BJ (cell line): ENCODE measurements at regions not wholly inside any gene's neighbourhood (a gene's known extent, or its start where the extent isn't known, plus 50 kb on each side); places are given as distances from the start of the nearest gene placed in this dataset.
"Not testable (repeated sequence)": the region's sequence is repeated elsewhere in the genome, so short reads cannot be mapped to it uniquely, and the experiment has no call there.

ENCODE experiments used
- CTCF ChIA-PET: fragments of 350-600 bp; formaldehyde crosslinking; extraction: SDS; loops from one replicate; lab custom pipeline; 2021; ENCODE audit warnings: antibody characterized with exemption, inconsistent platforms; lab: Yijun Ruan, JAX
- POLR2A ChIA-PET: fragments of 300-600 bp; sonication (Branson Sonifier 250); formaldehyde crosslinking; extraction: SDS; loops from one replicate; lab custom pipeline; 2021; ENCODE audit warnings: antibody characterized with exemption; lab: Charles Lee
- DNase-seq: peaks from one replicate; pipeline ENCODE4 v3.0.0-alpha.2; 2011; ENCODE audit warnings: low read depth
- H3K27me3 ChIP-seq: 2 replicates; pipeline ENCODE4 v1.6.0; 2011; ENCODE audit warnings: low read length; ENCODE audit not compliant: control insufficient read depth, insufficient read depth
- H3K36me3 ChIP-seq: 2 replicates; pipeline ENCODE4 v1.5.1; 2011; ENCODE audit warnings: low read length; ENCODE audit not compliant: control insufficient read depth, insufficient read depth
- H3K4me3 ChIP-seq: 2 replicates; pipeline ENCODE4 v1.5.1; 2011; ENCODE audit warnings: low read depth, mild to moderate bottlenecking, control low read depth, low read length
- TF ChIP-seq, protein P1 (sequence below): IDR thresholded peaks from 2 replicates; pipeline ENCODE4 v1.5.1; 2011; ENCODE audit warnings: low read depth, mild to moderate bottlenecking, control low read depth, inconsistent platforms, low read length, moderate library complexity; ENCODE audit not compliant: insufficient read depth

DNA sequence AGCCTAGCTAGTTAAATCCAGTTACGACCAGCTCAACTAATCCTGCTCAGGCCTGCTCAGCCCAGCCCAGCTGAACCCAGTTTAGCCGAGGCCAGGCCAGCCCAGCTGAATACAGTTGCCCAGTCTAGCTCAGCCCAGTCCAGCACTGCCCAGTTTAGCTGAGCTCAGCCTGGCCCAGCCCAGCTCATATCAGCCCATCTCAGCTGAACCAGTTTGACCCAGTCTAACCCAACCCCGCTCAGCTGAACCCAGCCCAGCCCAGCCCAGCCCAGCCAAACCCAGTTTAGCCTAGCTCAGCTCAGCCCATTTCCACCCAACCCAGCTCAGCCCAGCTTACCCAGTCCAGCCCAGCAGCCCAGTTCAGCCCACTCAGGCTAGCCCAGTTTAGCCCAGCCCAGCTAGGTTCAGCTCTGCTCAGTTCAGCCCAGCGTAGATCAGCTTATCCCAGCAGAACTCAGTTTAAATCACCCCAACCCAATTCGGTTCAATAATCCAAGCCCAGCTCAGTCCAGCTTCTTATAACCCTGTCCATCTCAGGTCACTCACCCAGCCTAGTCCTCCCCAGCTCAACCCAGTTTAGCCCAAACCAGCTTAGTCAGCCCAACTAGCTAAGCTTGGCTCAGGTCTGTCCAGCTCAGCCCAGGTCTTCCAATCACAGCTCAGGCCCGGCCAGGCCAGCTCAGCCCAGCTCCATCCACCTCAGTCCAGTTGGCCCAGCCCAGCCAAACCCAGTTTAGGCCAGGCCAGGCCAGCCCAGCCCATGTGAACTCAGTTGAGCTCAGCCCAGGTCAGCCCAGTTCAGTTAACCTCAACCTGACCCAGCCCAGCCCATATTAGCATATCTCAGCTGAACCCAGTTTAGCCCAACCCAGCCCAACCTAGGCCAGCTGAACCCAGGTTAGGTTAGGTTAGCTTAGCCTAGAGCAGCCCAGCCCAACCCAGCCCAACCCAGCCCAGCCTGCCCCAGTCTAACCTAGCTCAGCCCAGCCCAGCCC lies 76.7 kb downstream of the TMEM121 start:
- TF ChIP-seq, protein P1, sequence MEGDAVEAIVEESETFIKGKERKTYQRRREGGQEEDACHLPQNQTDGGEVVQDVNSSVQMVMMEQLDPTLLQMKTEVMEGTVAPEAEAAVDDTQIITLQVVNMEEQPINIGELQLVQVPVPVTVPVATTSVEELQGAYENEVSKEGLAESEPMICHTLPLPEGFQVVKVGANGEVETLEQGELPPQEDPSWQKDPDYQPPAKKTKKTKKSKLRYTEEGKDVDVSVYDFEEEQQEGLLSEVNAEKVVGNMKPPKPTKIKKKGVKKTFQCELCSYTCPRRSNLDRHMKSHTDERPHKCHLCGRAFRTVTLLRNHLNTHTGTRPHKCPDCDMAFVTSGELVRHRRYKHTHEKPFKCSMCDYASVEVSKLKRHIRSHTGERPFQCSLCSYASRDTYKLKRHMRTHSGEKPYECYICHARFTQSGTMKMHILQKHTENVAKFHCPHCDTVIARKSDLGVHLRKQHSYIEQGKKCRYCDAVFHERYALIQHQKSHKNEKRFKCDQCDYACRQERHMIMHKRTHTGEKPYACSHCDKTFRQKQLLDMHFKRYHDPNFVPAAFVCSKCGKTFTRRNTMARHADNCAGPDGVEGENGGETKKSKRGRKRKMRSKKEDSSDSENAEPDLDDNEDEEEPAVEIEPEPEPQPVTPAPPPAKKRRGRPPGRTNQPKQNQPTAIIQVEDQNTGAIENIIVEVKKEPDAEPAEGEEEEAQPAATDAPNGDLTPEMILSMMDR, result no peak
- no peak overlapping the region for H3K4me3 ChIP-seq
- no peaks in the 10 kb centered on the region for H3K27me3 ChIP-seq
- no peaks in the 10 kb centered on the region for H3K36me3 ChIP-seq
- ChIA-PET POLR2A (no interaction called here), CTCF (no interaction called here)
- DNase-seq, result no peak

GRCh38 chr14:105604531-105605463 lies 78.4 kb downstream of the TMEM121 start:
- H3K36me3 ChIP-seq, H3K4me3 ChIP-seq, POLR2A ChIA-PET, DNase-seq, CTCF ChIA-PET, H3K27me3 ChIP-seq: not testable (repeated sequence)

GRCh38 chr14:105605464-105606304 lies 79.3 kb downstream of the TMEM121 start:
- DNase-seq, result no peak
- CTCF ChIA-PET, result no interaction called here
- Histone ChIP-seq H3K36me3 (no peaks in the 10 kb centered on the region), H3K27me3 (no peaks in the 10 kb centered on the region), H3K4me3 (no peak overlapping the region)
- TF ChIP-seq, protein P1, result no peak
- POLR2A ChIA-PET, result no interaction called here

- H3K27me3 ChIP-seq, DNase-seq, H3K4me3 ChIP-seq, H3K36me3 ChIP-seq, POLR2A ChIA-PET, CTCF ChIA-PET: not testable (repeated sequence)
These were observed 80.1 kb downstream of the TMEM121 start for GRCh38 chr14:105606305-105606975.

DNA sequence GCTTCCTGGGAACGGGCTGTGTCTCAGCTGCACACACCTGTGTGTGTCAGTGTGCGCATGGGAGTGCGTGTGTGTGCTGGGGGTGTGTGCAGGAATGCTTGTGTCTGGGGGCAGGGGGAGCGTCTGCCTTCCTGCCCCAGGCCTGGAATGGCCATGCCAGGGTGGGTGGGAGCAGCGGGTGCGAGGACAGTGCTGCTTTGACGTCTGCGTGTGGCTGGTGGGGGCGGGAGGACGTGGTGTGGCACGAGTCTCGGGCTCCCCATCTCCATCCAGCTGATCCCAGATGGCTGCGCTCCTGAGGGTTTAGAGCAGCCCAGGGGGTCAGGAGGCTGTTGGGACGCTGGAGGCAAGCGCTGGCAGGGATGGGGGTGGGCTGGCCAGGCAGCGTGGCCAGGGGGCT lies 80.6 kb downstream of the TMEM121 start:
- H3K4me3 ChIP-seq, H3K36me3 ChIP-seq, CTCF ChIA-PET, DNase-seq, H3K27me3 ChIP-seq, POLR2A ChIA-PET: not testable (repeated sequence)

DNA sequence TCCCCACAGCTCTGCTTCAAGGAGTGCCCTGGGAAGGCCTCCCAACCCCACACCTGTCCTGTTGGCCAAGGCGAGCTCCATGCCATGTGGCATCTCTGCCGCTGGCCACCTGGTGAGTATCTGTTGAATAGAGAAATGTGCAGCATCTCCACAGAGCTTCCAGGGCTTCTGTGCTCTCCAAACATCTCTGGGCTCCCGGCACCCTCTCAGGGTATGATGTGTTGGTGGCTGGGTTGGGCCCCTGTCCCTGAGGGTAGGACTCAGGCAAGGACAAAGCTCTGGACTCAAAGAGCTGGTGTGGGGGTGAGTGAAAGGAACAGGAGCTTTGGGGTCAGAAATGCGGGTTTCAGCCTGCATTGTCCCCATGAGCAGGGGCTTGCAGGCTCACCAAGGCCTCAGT lies 88.6 kb downstream of the TMEM121 start:
- H3K27me3 ChIP-seq, H3K36me3 ChIP-seq, POLR2A ChIA-PET, H3K4me3 ChIP-seq, CTCF ChIA-PET, DNase-seq: not testable (repeated sequence)

- DNase-seq, POLR2A ChIA-PET: not testable (repeated sequence)
These were observed 89.8 kb downstream of the TMEM121 start for GRCh38 chr14:105615986-105616801.

More at GRCh38 chr14:105615986-105616801, 89.8 kb downstream of the TMEM121 start:
- H3K36me3 ChIP-seq, H3K4me3 ChIP-seq, H3K27me3 ChIP-seq, CTCF ChIA-PET: not testable (repeated sequence)
